Natural killer cell (primary cell): ENCODE measurements at regions not wholly inside any gene's neighbourhood (a gene's known extent, or its start where the extent isn't known, plus 50 kb on each side); places are given as distances from the start of the nearest gene placed in this dataset.
"Not testable (repeated sequence)": the region's sequence is repeated elsewhere in the genome, so short reads cannot be mapped to it uniquely, and the experiment has no call there.

Source experiments
- ATAC-seq, 3 donors: fragments of 150-1000 bp in 2 of 3; fragments of 200-7000 bp in 1 of 3; cut with Tn5 transposase; 1 replicate in 1 of 3; 2 replicates in 2 of 3; pipeline ENCODE4 v1.10.0; 2021; ENCODE audit warnings: mild to moderate bottlenecking in 2 of 3, moderate library complexity in 2 of 3
- DNase-seq, 2 donors: peaks; one replicate each; pipeline versions ENCODE4 v3.0.0 to v3.0.0-alpha.2; 2013 to 2021; ENCODE audit warnings: mixed read lengths in 1 of 2
- H3K27ac ChIP-seq: one replicate; pipeline ENCODE4 v1.5.1; 2013; ENCODE audit warnings: mild to moderate bottlenecking, low read length
- H3K27me3 ChIP-seq: one replicate; pipeline ENCODE4 v1.6.1; 2013; ENCODE audit warnings: low read length; ENCODE audit not compliant: control insufficient read depth, insufficient read depth
- H3K36me3 ChIP-seq: one replicate; pipeline ENCODE4 v1.6.1; 2013; ENCODE audit warnings: low read length; ENCODE audit not compliant: control insufficient read depth, insufficient read depth
- H3K4me1 ChIP-seq: one replicate; pipeline ENCODE4 v1.6.1; 2013; ENCODE audit warnings: low read length; ENCODE audit not compliant: control insufficient read depth, insufficient read depth
- H3K4me3 ChIP-seq: one replicate; pipeline ENCODE4 v1.5.1; 2013; ENCODE audit warnings: low read length
- H3K9me3 ChIP-seq: one replicate; pipeline ENCODE4 v1.6.1; 2013; ENCODE audit warnings: low read length; ENCODE audit not compliant: control insufficient read depth, insufficient read depth
- H3K27ac Mint-ChIP-seq, 2 donors: one replicate each; pipeline ENCODE4 v1.8.0; 2022; ENCODE audit warnings: mild to moderate bottlenecking in 2 of 2, mixed read lengths in 2 of 2, moderate library complexity in 1 of 2
- H3K27me3 Mint-ChIP-seq, 2 donors: one replicate each; pipeline ENCODE4 v1.8.0; 2022; ENCODE audit warnings: low read depth in 2 of 2, mixed read lengths in 2 of 2
- H3K36me3 Mint-ChIP-seq: one replicate; pipeline ENCODE4 v1.8.0; 2022; ENCODE audit warnings: mixed read lengths
- H3K4me1 Mint-ChIP-seq, 2 donors: one replicate each; pipeline ENCODE4 v1.8.0; 2022; ENCODE audit warnings: mixed read lengths in 2 of 2
- H3K4me3 Mint-ChIP-seq: one replicate; pipeline ENCODE4 v1.8.0; 2022; ENCODE audit warnings: mild to moderate bottlenecking, moderate library complexity, mixed read lengths
- H3K9me3 Mint-ChIP-seq, 2 donors: one replicate each; pipeline ENCODE4 v1.8.0; 2022; ENCODE audit warnings: mixed read lengths in 2 of 2
- WGBS: methylation state at CpG from one replicate; pipeline ENCODE4 v1.1.7; 2013; ENCODE audit warnings: missing lambda C conversion rate; ENCODE audit not compliant: insufficient coverage; 5-methylcytosine and 5-hydroxymethylcytosine counted together
- intact Hi-C: fragments of 100-400 bp; cut with micrococcal nuclease; formaldehyde crosslinking; loops from one replicate; pipeline ENCODE4 v1.14.2; 2022
- TF ChIP-seq, protein P1 (sequence below): fragments of 200-600 bp; IDR thresholded peaks from one replicate; pipeline ENCODE4 v1.8.0; 2022; ENCODE audit warnings: antibody characterized with exemption

- WGBS, result 91% methylated on average over 13 of the region's 13 CpGs
- no peak for ATAC-seq
- H3K27ac Mint-ChIP-seq, result no peak overlapping the region
- no peak for DNase-seq
- H3K36me3 ChIP-seq, result no peaks in the 10 kb centered on the region
- H3K9me3 Mint-ChIP-seq, result no peaks in the 10 kb centered on the region
- no peak overlapping the region for H3K4me3 ChIP-seq
- H3K27ac ChIP-seq, result no peak overlapping the region
- no peaks in the 10 kb centered on the region for H3K9me3 ChIP-seq
- H3K27me3 Mint-ChIP-seq, result peaks cover 0 to 5% of the 10 kb centered on the region in 2 donors
- no peaks in the 10 kb centered on the region for H3K27me3 ChIP-seq
- H3K4me1 ChIP-seq, result no peaks in the 10 kb centered on the region
- H3K4me1 Mint-ChIP-seq, result no peaks in the 10 kb centered on the region
- no peak overlapping the region for H3K4me3 Mint-ChIP-seq
- H3K36me3 Mint-ChIP-seq, result no peaks in the 10 kb centered on the region
- TF ChIP-seq, protein P1, sequence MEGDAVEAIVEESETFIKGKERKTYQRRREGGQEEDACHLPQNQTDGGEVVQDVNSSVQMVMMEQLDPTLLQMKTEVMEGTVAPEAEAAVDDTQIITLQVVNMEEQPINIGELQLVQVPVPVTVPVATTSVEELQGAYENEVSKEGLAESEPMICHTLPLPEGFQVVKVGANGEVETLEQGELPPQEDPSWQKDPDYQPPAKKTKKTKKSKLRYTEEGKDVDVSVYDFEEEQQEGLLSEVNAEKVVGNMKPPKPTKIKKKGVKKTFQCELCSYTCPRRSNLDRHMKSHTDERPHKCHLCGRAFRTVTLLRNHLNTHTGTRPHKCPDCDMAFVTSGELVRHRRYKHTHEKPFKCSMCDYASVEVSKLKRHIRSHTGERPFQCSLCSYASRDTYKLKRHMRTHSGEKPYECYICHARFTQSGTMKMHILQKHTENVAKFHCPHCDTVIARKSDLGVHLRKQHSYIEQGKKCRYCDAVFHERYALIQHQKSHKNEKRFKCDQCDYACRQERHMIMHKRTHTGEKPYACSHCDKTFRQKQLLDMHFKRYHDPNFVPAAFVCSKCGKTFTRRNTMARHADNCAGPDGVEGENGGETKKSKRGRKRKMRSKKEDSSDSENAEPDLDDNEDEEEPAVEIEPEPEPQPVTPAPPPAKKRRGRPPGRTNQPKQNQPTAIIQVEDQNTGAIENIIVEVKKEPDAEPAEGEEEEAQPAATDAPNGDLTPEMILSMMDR, result no peak
- intact Hi-C loops, result no loop called here
These were observed 275.3 kb upstream of the ZNF507 start for GRCh38 chr19:32070101-32070500.

GRCh38 chr19:32082028-32082427, 263.4 kb upstream of the ZNF507 start:
- H3K4me1 ChIP-seq, result no peaks in the 10 kb centered on the region
- no peak for ATAC-seq
- no peaks in the 10 kb centered on the region for H3K4me1 Mint-ChIP-seq
- no peak for DNase-seq
- peaks cover 0 to 8% of the 10 kb centered on the region in 2 donors for H3K27me3 Mint-ChIP-seq
- H3K36me3 Mint-ChIP-seq, result no peaks in the 10 kb centered on the region
- H3K27ac ChIP-seq, result no peak overlapping the region
- no peak overlapping the region for H3K4me3 ChIP-seq
- H3K27ac Mint-ChIP-seq, result no peak overlapping the region
- no peaks in the 10 kb centered on the region for H3K36me3 ChIP-seq
- H3K4me3 Mint-ChIP-seq, result no peak overlapping the region
- H3K9me3 ChIP-seq, result no peaks in the 10 kb centered on the region
- H3K27me3 ChIP-seq, result no peaks in the 10 kb centered on the region
- WGBS, result 89% methylated on average over 8 of the region's 9 CpGs
- intact Hi-C loops, result no loop called here
- TF ChIP-seq, protein P1, result no peak
- H3K9me3 Mint-ChIP-seq, result peaks cover 4% of the 10 kb centered on the region in 2 donors

GRCh38 chr19:32084756-32085363, 260.6 kb upstream of the ZNF507 start:
- H3K27me3 ChIP-seq, ATAC-seq, DNase-seq, H3K4me3 Mint-ChIP-seq, H3K4me1 Mint-ChIP-seq, intact Hi-C loops, H3K9me3 ChIP-seq, H3K27me3 Mint-ChIP-seq, H3K27ac Mint-ChIP-seq, H3K27ac ChIP-seq, H3K36me3 Mint-ChIP-seq, H3K9me3 Mint-ChIP-seq, H3K36me3 ChIP-seq, H3K4me1 ChIP-seq, H3K4me3 ChIP-seq: not testable (repeated sequence)
- WGBS, result 86% methylated on average over 1 of the region's 1 CpG

DNA sequence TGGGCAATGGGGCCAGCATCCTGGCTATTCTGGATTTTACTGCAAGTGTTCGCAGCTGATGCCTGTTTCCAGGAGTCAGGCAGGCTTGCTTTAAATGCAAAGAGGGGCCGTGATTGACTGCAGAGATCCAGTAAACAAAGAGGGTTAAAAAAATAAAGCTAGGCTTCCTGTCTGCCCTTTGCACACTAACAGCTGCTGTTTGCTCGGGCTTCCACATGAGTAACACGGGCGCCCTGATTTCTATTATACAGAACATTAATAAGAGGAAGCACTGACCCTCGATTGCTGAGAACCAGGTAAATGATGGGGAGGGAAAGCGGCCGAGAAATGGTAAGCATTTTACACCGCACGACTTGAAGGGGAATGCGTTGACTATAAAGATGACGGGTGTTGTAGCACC, 254.2 kb upstream of the ZNF507 start:
- WGBS, result 46% methylated on average over 12 of the region's 12 CpGs
- Histone ChIP-seq H3K9me3 (no peaks in the 10 kb centered on the region), H3K27me3 (no peaks in the 10 kb centered on the region), H3K36me3 (no peaks in the 10 kb centered on the region), H3K4me1 (no peaks in the 10 kb centered on the region), H3K4me3 (no peak overlapping the region), H3K27ac (no peak overlapping the region)
- no peaks in the 10 kb centered on the region for H3K9me3 Mint-ChIP-seq
- H3K27ac Mint-ChIP-seq, result no peak overlapping the region
- no peaks in the 10 kb centered on the region for H3K4me1 Mint-ChIP-seq
- intact Hi-C loops, result no loop called here
- ATAC-seq (no peak), DNase-seq (no peak)
- no peaks in the 10 kb centered on the region for H3K36me3 Mint-ChIP-seq
- H3K4me3 Mint-ChIP-seq, result no peak overlapping the region
- H3K27me3 Mint-ChIP-seq, result peaks cover 6 to 12% of the 10 kb centered on the region in 2 donors
- TF ChIP-seq, protein P1, result no peak
